Neural progenitor cell (in vitro differentiated cells): ENCODE measurements at regions not wholly inside any gene's neighbourhood (a gene's known extent, or its start where the extent isn't known, plus 50 kb on each side); places are given as distances from the start of the nearest gene placed in this dataset.

Source experiments
- DNase-seq: peaks from one replicate; pipeline ENCODE4 v3.0.0-alpha.2; 2016; ENCODE audit warnings: low spot score
- H2AFZ ChIP-seq: fragments of 200-600 bp; sonication (generic); replicated peaks from 2 replicates; pipeline ENCODE4 v1.6.1; 2016; ENCODE audit warnings: antibody characterized with exemption
- H3F3A ChIP-seq: fragments of 200-600 bp; sonication (generic); 2 replicates; pipeline ENCODE4 v1.6.1; 2016; ENCODE audit warnings: antibody characterized with exemption, low read depth
- H3K27ac ChIP-seq: fragments of 200-600 bp; sonication (generic); 2 replicates; pipeline ENCODE4 v1.5.1; 2016; ENCODE audit warnings: mild to moderate bottlenecking
- H3K27me3 ChIP-seq: fragments of 200-600 bp; sonication (generic); 2 replicates; pipeline ENCODE4 v1.6.1; 2016; ENCODE audit warnings: mild to moderate bottlenecking, moderate library complexity
- H3K36me3 ChIP-seq: fragments of 200-600 bp; sonication (generic); 2 replicates; pipeline ENCODE4 v1.5.1; 2016
- H3K4me1 ChIP-seq: fragments of 200-600 bp; sonication (generic); 2 replicates; pipeline ENCODE4 v1.6.1; 2016; ENCODE audit warnings: mixed run types
- H3K4me2 ChIP-seq: fragments of 200-600 bp; sonication (generic); 2 replicates; pipeline ENCODE4 v1.6.1; 2016
- H3K4me3 ChIP-seq: fragments of 200-600 bp; sonication (generic); 2 replicates; pipeline ENCODE4 v1.5.1; 2016
- H3K79me2 ChIP-seq: fragments of 200-600 bp; sonication (generic); 2 replicates; pipeline ENCODE4 v1.6.1; 2016; ENCODE audit warnings: low read depth
- H3K9ac ChIP-seq: fragments of 200-600 bp; sonication (generic); 2 replicates; pipeline ENCODE4 v1.6.1; 2016
- H3K9me3 ChIP-seq: fragments of 200-600 bp; sonication (generic); 2 replicates; pipeline ENCODE4 v1.5.1; 2016; ENCODE audit warnings: low read depth
- H4K20me1 ChIP-seq: fragments of 200-600 bp; sonication (generic); 2 replicates; pipeline ENCODE4 v1.6.1; 2016; ENCODE audit warnings: low read depth
- H3K27ac Mint-ChIP-seq: 3 replicates; pipeline ENCODE4 v1.8.0; 2021; ENCODE audit warnings: mixed read lengths
- H3K27me3 Mint-ChIP-seq: 2 replicates; pipeline ENCODE4 v1.8.0; 2022; ENCODE audit warnings: low read depth, mild to moderate bottlenecking, inconsistent platforms, moderate library complexity, mixed read lengths; ENCODE audit not compliant: insufficient read depth
- H3K36me3 Mint-ChIP-seq: 3 replicates; pipeline ENCODE4 v1.8.0; 2021; ENCODE audit warnings: mixed read lengths
- H3K4me1 Mint-ChIP-seq: 3 replicates; pipeline ENCODE4 v1.8.0; 2021; ENCODE audit warnings: mixed read lengths
- H3K4me3 Mint-ChIP-seq: 3 replicates; pipeline ENCODE4 v1.8.0; 2021; ENCODE audit warnings: mild to moderate bottlenecking, moderate library complexity, mixed read lengths
- H3K9me3 Mint-ChIP-seq: 3 replicates; pipeline ENCODE4 v1.8.0; 2020; ENCODE audit warnings: mixed read lengths
- CTCF ChIP-seq: fragments of 200-600 bp; sonication (generic); IDR thresholded peaks from 2 replicates; pipeline ENCODE4 v1.5.1; 2017; ENCODE audit warnings: antibody characterized with exemption, mild to moderate bottlenecking
- EZH2 ChIP-seq: fragments of 200-600 bp; sonication (generic); IDR thresholded peaks from 2 replicates; pipeline ENCODE4 v1.6.1; 2017; ENCODE audit warnings: antibody characterized with exemption, mild to moderate bottlenecking, moderate library complexity
- EZH2phosphoT487 ChIP-seq: fragments of 200-600 bp; sonication (generic); IDR thresholded peaks from 2 replicates; pipeline ENCODE4 v1.6.1; 2017; ENCODE audit warnings: antibody characterized with exemption

- no peaks in the 10 kb centered on the region for H3K79me2 ChIP-seq
- no peaks in the 10 kb centered on the region for H3F3A ChIP-seq
- H3K27ac Mint-ChIP-seq, result peak overlapping the region; percentile 2
- peaks cover 37% of the 10 kb centered on the region for H3K4me1 Mint-ChIP-seq
- H3K9me3 Mint-ChIP-seq, result no peaks in the 10 kb centered on the region
- H3K9ac ChIP-seq, result no peak overlapping the region
- no peak overlapping the region for H3K4me3 ChIP-seq
- no peak overlapping the region for H3K4me2 ChIP-seq
- no peaks in the 10 kb centered on the region for H3K9me3 ChIP-seq
- no peaks in the 10 kb centered on the region for H3K27me3 ChIP-seq
- H3K36me3 Mint-ChIP-seq, result no peaks in the 10 kb centered on the region
- no peaks in the 10 kb centered on the region for H3K36me3 ChIP-seq
- H4K20me1 ChIP-seq, result no peaks in the 10 kb centered on the region
- H3K27ac ChIP-seq, result no peak overlapping the region
- H3K4me3 Mint-ChIP-seq, result no peak overlapping the region
- no peak overlapping the region for H2AFZ ChIP-seq
- no peak for TF ChIP-seq CTCF
- no peak for TF ChIP-seq EZH2
- TF ChIP-seq EZH2phosphoT487, result no peak
- DNase-seq, result no peak
- no peaks in the 10 kb centered on the region for H3K4me1 ChIP-seq
- peaks cover 4% of the 10 kb centered on the region for H3K27me3 Mint-ChIP-seq
Observed at GRCh38 chrX:68932611-68933010, 103.8 kb downstream of the EFNB1 start.

- Histone ChIP-seq H3K4me2 (no peak overlapping the region), H3K36me3 (no peaks in the 10 kb centered on the region), H3K27me3 (no peaks in the 10 kb centered on the region), H2AFZ (no peak overlapping the region), H3K27ac (no peak overlapping the region), H3K4me1 (no peaks in the 10 kb centered on the region), H3K9me3 (no peaks in the 10 kb centered on the region), H3K9ac (no peak overlapping the region), H3F3A (no peaks in the 10 kb centered on the region), H3K79me2 (no peaks in the 10 kb centered on the region), H3K4me3 (no peak overlapping the region), H4K20me1 (no peaks in the 10 kb centered on the region)
- TF ChIP-seq EZH2phosphoT487, result no peak
- TF ChIP-seq EZH2, result no peak
- TF ChIP-seq CTCF, result no peak
- Mint-ChIP-seq H3K27me3 (peaks cover 4% of the 10 kb centered on the region), H3K4me1 (peaks cover 34% of the 10 kb centered on the region), H3K9me3 (no peaks in the 10 kb centered on the region), H3K4me3 (no peak overlapping the region), H3K36me3 (no peaks in the 10 kb centered on the region), H3K27ac (peak overlapping the region; percentile 93)
- DNase-seq, result no peak
Observed at GRCh38 chrX:68931345-68931744, 102.5 kb downstream of the EFNB1 start.

- H3K4me2 ChIP-seq, result no peak overlapping the region
- no peaks in the 10 kb centered on the region for H3F3A ChIP-seq
- Mint-ChIP-seq H3K27ac (peak overlapping the region; percentile 93), H3K27me3 (peaks cover 4% of the 10 kb centered on the region), H3K4me3 (peak overlapping the region; percentile 21), H3K36me3 (no peaks in the 10 kb centered on the region), H3K9me3 (peaks cover under 1% of the 10 kb centered on the region), H3K4me1 (peaks cover 28% of the 10 kb centered on the region)
- H3K27me3 ChIP-seq, result no peaks in the 10 kb centered on the region
- no peak overlapping the region for H3K4me3 ChIP-seq
- DNase-seq, result no peak
- no peak for TF ChIP-seq EZH2phosphoT487
- no peak for TF ChIP-seq EZH2
- TF ChIP-seq CTCF, result no peak
- no peaks in the 10 kb centered on the region for H3K79me2 ChIP-seq
- H3K9ac ChIP-seq, result no peak overlapping the region
- no peaks in the 10 kb centered on the region for H4K20me1 ChIP-seq
- no peak overlapping the region for H3K27ac ChIP-seq
- H3K9me3 ChIP-seq, result no peaks in the 10 kb centered on the region
- no peaks in the 10 kb centered on the region for H3K4me1 ChIP-seq
- H2AFZ ChIP-seq, result no peak overlapping the region
- no peaks in the 10 kb centered on the region for H3K36me3 ChIP-seq
Observed at GRCh38 chrX:68930542-68931317, 101.9 kb downstream of the EFNB1 start.
